HL-60/S4 (cell line): ENCODE measurements at regions not wholly inside any gene's neighbourhood (a gene's known extent, or its start where the extent isn't known, plus 50 kb on each side); places are given as distances from the start of the nearest gene placed in this dataset.

Experiments
- in situ Hi-C: fragments of 300-500 bp; cut with MboI; formaldehyde crosslinking; loops from 2 replicates; pipeline ENCODE4 v1.14.3; 2022; ENCODE audit warnings: low sequenced_read_pairs

- in situ Hi-C loops: no loop called here
These were observed 53.0 kb upstream of the ANKEF1 start for GRCh38 chr20:9981829-9982228.

GRCh38 chr20:9978397-9979004 is 56.3 kb upstream of the ANKEF1 start:
- in situ Hi-C loops: no loop called here

DNA sequence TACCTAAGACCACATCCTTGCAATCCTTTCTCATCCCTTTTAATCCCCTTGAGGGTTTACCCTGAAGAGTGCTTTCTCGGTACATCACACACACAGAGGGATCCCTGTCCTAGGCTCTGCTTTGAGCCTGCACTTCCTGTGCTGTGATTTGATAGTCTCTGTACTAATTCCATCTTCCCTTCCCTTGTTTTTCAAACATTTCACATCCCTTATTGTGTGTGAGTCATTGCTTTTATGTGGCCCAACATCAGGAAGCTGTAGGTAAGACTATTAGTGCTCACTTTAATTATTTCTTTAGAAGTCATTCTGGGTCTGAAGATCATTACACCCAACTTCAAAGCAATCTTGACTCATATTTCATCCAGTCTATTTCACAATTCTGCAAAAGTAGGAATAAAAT is 57.2 kb upstream of the ANKEF1 start:
- in situ Hi-C loops: no loop called here

- in situ Hi-C loops: no loop called here
These were observed 60.5 kb upstream of the ANKEF1 start for GRCh38 chr20:9974324-9974723.

GRCh38 chr20:9971746-9972145 is 63.0 kb upstream of the ANKEF1 start:
- in situ Hi-C loops: no loop called here

GRCh38 chr20:9969626-9970025 is 65.2 kb upstream of the ANKEF1 start:
- in situ Hi-C loops: no loop called here

DNA sequence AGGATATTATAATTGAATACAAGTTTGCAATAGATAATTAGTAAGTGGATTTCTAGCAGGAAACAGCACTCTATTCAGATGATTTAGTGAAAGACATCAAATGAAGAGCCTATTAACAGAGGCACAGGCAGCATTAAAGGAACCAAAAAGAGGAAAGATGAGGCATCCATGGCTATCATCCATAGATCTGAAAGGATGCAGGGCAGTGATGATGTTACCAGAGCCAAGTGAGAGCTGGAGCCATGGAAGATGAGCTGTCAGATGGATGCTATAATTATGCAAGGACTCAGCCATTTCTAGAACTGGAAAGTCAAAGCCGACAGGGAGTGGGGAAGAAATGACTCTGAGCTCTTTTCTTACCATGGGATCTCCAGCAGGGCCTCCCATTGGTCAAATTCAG is 66.8 kb upstream of the ANKEF1 start:
- in situ Hi-C loops: no loop called here

GRCh38 chr20:9966966-9967365 is 67.8 kb upstream of the ANKEF1 start:
- in situ Hi-C loops: no loop called here

DNA sequence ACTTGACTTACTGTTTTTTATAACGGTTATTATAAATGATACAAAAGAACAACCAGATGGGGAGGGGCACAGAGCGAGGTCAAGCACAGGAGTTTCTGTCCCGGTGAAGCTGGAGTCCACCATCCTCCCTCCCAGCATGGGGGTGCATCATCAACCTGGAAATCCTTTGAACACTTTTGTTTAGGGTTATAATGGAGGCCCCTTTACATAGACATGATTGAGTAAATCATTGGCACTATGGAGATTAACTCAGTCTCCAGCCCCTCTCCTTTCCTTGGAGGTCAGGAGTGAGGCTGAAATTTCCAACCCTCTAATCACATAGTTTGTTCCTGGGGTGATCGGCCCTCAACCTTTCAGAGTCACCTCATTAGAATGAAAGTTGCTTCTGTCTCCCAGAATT is 71.8 kb upstream of the ANKEF1 start:
- in situ Hi-C loops: no loop called here

- in situ Hi-C loops: no loop called here
These were observed 76.1 kb upstream of the ANKEF1 start for GRCh38 chr20:9958693-9959092.

DNA sequence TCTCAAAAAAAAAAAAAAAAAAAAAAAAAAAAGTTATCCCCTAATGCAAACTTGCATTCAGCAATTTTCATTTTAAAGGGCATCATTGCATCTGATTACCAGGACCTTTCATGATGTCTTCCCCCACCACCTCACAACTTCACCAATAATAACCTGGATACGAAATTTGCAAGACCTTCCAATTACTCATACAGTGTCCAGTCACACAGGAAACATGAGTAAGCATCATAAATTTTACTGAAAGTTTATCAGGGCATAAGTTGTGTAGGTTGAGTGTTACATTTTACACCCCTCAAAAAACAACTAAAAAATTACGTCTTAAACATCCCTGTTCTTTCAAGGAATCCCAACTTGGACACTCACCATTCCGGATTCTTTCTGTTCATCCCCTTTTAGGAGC is 79.1 kb upstream of the ANKEF1 start:
- in situ Hi-C loops: no loop called here

DNA sequence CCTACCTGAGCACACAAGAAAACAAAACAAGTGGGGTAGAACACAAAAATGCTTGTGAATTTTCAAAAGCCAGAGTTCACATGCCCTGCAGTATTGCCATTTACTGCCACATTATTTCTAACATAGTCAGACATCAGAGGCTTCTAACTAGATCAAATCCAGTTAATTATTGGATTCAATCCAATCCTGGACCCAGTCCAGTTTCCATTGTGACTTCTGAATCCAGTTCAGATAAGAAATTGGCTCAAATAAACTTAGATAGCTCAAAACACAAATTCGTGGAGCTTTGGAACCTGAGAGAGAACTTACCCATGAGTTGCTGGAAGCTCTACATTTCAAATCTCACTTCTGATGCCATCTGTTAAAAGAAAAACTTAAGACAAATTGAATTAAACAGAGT is 85.2 kb upstream of the ANKEF1 start:
- in situ Hi-C loops: no loop called here

- in situ Hi-C loops: no loop called here
These were observed 89.4 kb upstream of the ANKEF1 start for GRCh38 chr20:9945408-9945807.

DNA sequence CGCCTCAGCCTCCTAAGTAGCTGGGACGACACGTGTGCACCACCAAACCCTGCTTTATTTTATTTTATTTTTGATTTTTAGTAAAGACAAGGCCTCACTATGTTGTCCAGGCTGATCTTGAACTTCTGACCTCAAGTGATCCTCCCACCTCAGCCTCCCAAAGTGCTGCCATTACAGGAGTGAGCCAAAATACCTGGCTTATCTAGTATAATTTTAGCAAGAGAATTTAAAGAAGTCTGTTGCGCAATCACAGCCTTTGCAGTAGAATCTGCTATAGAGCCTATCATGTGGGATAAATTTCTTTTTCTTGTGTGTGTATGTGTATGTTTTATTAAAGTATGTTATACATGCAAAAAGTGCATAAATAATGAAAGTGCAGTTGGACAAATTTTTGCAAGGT is 92.1 kb upstream of the ANKEF1 start:
- in situ Hi-C loops: no loop called here

GRCh38 chr20:9940329-9940728 is 94.5 kb upstream of the ANKEF1 start:
- in situ Hi-C loops: no loop called here

DNA sequence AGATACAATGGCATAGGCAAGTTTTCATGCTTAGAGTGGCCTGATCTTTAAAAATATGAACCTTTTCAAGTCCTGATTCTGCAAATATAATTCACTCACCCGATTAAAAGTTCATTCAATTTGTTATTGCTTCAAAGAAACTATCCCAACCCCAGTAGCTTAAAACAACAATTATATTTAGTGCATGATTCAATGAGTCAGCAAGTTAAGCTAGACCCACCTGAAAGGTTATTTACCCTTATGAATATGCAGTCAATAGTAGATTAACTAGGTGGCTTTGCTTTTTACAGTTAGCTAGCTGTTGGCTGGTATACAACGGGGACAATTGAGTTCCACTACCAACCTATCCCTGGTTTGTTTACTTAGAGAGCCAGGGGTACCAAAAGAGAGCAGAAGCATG is 95.6 kb upstream of the ANKEF1 start:
- in situ Hi-C loops: no loop called here

- in situ Hi-C loops: no loop called here
These were observed 96.4 kb upstream of the PAK5 start for GRCh38 chr20:9935285-9935684.

GRCh38 chr20:9930142-9930541 is 91.3 kb upstream of the PAK5 start:
- in situ Hi-C loops: no loop called here

- in situ Hi-C loops: no loop called here
These were observed 90.1 kb upstream of the PAK5 start for GRCh38 chr20:9928955-9929354.

- in situ Hi-C loops: no loop called here
These were observed 89.4 kb upstream of the PAK5 start for GRCh38 chr20:9928281-9928737.

DNA sequence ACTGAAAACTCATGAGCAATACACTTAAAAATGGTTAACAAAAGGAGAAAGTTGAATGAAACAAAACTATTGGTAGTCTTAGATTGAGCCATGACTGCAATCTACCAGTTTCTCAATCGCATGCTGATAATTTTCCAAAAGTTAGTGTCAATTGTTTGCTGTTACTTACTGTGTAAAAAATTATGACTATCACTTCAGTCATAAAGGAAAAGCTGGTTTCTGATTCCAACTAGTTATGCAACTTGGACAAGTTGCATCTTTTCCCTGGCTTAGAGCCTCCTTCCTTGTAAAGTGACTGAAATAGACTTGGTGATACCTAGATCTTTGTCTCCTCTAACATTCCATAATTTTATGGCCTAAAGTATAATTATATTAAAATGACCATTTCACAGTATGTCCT is 88.3 kb upstream of the PAK5 start:
- in situ Hi-C loops: no loop called here

DNA sequence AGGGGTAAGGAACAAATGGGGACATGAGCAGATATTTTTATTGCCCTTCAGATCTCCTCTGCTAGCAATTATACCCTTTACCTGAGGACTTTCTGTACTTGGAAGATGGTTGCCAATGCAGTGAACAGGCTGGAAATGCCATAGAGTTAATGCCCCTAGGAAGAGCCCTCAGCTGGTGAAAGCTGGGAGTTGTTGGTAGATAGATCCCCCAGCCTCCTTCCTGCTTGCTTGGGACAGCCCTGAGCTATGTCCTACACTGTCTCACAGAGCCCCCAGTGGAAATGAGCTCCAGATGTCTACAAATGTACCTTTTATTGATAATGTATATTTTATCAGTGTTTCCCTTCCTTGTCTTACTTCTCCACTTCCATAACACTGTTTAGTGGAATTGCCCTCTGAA is 87.6 kb upstream of the PAK5 start:
- in situ Hi-C loops: no loop called here

DNA sequence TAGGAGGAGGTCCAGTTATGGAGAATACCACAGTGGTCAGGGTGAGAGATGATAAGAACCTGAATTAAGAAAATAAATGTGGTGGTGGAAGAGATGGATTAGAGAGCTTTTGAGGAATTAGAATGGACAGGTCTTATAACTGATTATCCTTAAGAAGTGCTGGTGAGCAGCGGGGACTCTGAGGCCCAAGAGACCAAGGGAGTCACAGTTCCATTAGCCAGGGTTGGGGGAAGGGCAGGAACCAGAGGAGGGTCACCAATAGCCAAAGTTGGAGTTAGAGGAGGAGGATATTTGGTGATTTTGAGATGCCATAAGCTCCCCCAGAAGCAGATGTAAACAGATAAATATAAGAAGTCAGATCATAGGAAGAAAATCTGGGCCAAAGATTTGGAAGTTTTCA is 87.1 kb upstream of the PAK5 start:
- in situ Hi-C loops: no loop called here
